ELR (cell line): ENCODE measurements at regions not wholly inside any gene's neighbourhood (a gene's known extent, or its start where the extent isn't known, plus 50 kb on each side); places are given as distances from the start of the nearest gene placed in this dataset.

Experiments used
- DNase-seq: peaks from one replicate; pipeline ENCODE4 v3.0.0-alpha.2; 2015; ENCODE audit warnings: low read depth

GRCh38 chr12:115640929-115641328, 636.6 kb downstream of the MED13L start:
- DNase-seq: peak; percentile 40

- DNase-seq: no peak
These were observed 637.9 kb downstream of the MED13L start for GRCh38 chr12:115639648-115640012.

GRCh38 chr12:115638733-115639647, 638.5 kb downstream of the MED13L start:
- no peak for DNase-seq

GRCh38 chr12:115636546-115636945, 640.9 kb downstream of the MED13L start:
- DNase-seq: no peak

GRCh38 chr12:115632308-115632707, 645.2 kb downstream of the MED13L start:
- peak; percentile 24 for DNase-seq

GRCh38 chr12:115630136-115630535, 647.4 kb downstream of the MED13L start:
- DNase-seq: no peak

- DNase-seq: no peak
These were observed 651.3 kb downstream of the MED13L start for GRCh38 chr12:115626210-115626609.

- no peak for DNase-seq
These were observed 653.6 kb downstream of the MED13L start for GRCh38 chr12:115623764-115624334.

- DNase-seq: no peak
These were observed 654.2 kb downstream of the MED13L start for GRCh38 chr12:115623275-115623674.

- no peak for DNase-seq
These were observed 656.7 kb downstream of the MED13L start for GRCh38 chr12:115620816-115621215.

- DNase-seq: no peak
These were observed 657.6 kb downstream of the MED13L start for GRCh38 chr12:115619889-115620288.

- DNase-seq: no peak
These were observed 658.4 kb downstream of the MED13L start for GRCh38 chr12:115619061-115619460.

- no peak for DNase-seq
These were observed 659.4 kb downstream of the MED13L start for GRCh38 chr12:115618105-115618504.

- DNase-seq: no peak
These were observed 660.1 kb downstream of the MED13L start for GRCh38 chr12:115617391-115617790.

- DNase-seq: no peak
These were observed 666.0 kb downstream of the MED13L start for GRCh38 chr12:115611477-115611876.

- DNase-seq: no peak
These were observed 668.1 kb downstream of the MED13L start for GRCh38 chr12:115609347-115609746.

- no peak for DNase-seq
These were observed 671.5 kb downstream of the MED13L start for GRCh38 chr12:115606040-115606439.

GRCh38 chr12:115598871-115599811, 678.4 kb downstream of the MED13L start:
- DNase-seq: no peak

GRCh38 chr12:115597157-115597712, 680.3 kb downstream of the MED13L start:
- DNase-seq: peak; percentile 85

- DNase-seq: no peak
These were observed 689.4 kb downstream of the MED13L start for GRCh38 chr12:115588131-115588530.

- no peak for DNase-seq
These were observed 693.3 kb downstream of the MED13L start for GRCh38 chr12:115584156-115584555.

GRCh38 chr12:115583591-115583990, 693.9 kb downstream of the MED13L start:
- no peak for DNase-seq
